Stimulated activated naive CD4-positive, alpha-beta T cell treated with Interleukin-2 at 50 U/mL for 16 hours (primary cell): ENCODE measurements at regions not wholly inside any gene's neighbourhood (a gene's known extent, or its start where the extent isn't known, plus 50 kb on each side); places are given as distances from the start of the nearest gene placed in this dataset.
"Not testable (repeated sequence)": the region's sequence is repeated elsewhere in the genome, so short reads cannot be mapped to it uniquely, and the experiment has no call there.

ENCODE experiments used
- DNase-seq: peaks from one replicate; lab custom pipeline; 2025; lab: John Stamatoyannopoulos, UW

GRCh38 chr22:48404801-48405447 lies 1422.7 kb downstream of the BRD1 start:
- no peak for DNase-seq

- DNase-seq = no peak
Observed at GRCh38 chr22:48403521-48404403, 1423.9 kb downstream of the BRD1 start.

GRCh38 chr22:48402591-48403031 lies 1425.1 kb downstream of the BRD1 start:
- no peak for DNase-seq

GRCh38 chr22:48401523-48401922 lies 1426.2 kb downstream of the BRD1 start:
- not testable (repeated sequence) for DNase-seq

- no peak for DNase-seq
Observed at GRCh38 chr22:48398181-48398905, 1429.3 kb downstream of the BRD1 start.

GRCh38 chr22:48397531-48398180 lies 1430.0 kb downstream of the BRD1 start:
- DNase-seq = no peak

- DNase-seq = no peak
Observed at GRCh38 chr22:48396785-48397530, 1430.7 kb downstream of the BRD1 start.

GRCh38 chr22:48396091-48396784 lies 1431.4 kb downstream of the BRD1 start:
- DNase-seq = no peak

GRCh38 chr22:48395201-48395600 lies 1432.5 kb downstream of the BRD1 start:
- no peak for DNase-seq

- no peak for DNase-seq
Observed at GRCh38 chr22:48394787-48395186, 1432.9 kb downstream of the BRD1 start.

GRCh38 chr22:48393885-48394284 lies 1433.8 kb downstream of the BRD1 start:
- no peak for DNase-seq

GRCh38 chr22:48393041-48393370 lies 1434.7 kb downstream of the BRD1 start:
- no peak for DNase-seq

GRCh38 chr22:48391820-48392219 lies 1435.9 kb downstream of the BRD1 start:
- no peak for DNase-seq

GRCh38 chr22:48391171-48391711 lies 1436.4 kb downstream of the BRD1 start:
- DNase-seq = no peak

GRCh38 chr22:48389916-48390315 lies 1437.8 kb downstream of the BRD1 start:
- no peak for DNase-seq

- no peak for DNase-seq
Observed at GRCh38 chr22:48382197-48382596, 1445.5 kb downstream of the BRD1 start.

GRCh38 chr22:48380016-48380665 lies 1447.5 kb downstream of the BRD1 start:
- no peak for DNase-seq

- no peak for DNase-seq
Observed at GRCh38 chr22:48379371-48379770, 1448.3 kb downstream of the BRD1 start.

- no peak for DNase-seq
Observed at GRCh38 chr22:48378673-48379072, 1449.0 kb downstream of the BRD1 start.
